ENCODE measurements at regions not wholly inside any gene's neighbourhood (a gene's known extent, or its start where the extent isn't known, plus 50 kb on each side); places are given as distances from the start of the nearest gene placed in this dataset.
"Not testable (repeated sequence)": the region's sequence is repeated elsewhere in the genome, so short reads cannot be mapped to it uniquely, and the experiment has no call there.

DNA sequence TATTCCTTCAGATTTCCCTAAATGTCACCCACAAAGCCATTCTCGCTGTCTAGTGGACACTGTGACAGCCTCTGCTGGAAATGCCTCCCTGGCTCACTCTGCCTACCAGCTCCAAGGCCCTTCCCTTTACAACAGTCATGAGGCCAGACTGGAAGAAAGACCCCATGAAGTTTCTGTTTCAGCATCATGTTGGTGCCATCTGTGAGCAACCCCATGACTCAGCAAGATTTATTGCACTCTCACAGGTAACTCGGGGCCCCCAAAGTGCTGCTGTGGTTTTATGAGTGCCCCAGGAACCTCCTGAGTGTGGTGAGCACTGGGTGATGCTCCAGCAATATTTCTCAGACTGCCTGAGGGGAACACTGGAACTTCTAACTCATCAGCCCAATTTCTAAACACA, 218.6 kb downstream of the ZNF33B start:
- Histone ChIP-seq H3K4me1 (ENCODE audit: control insufficient read depth in 2 of 2, insufficient read depth in 2 of 2, low read length in 1 of 2) (no peaks in the 10 kb centered on the region), H3K27ac (ENCODE audit: low read depth in 2 of 2, low read length in 1 of 2) (no peak overlapping the region), H3K36me3 (ENCODE audit: control insufficient read depth in 2 of 2, insufficient read depth in 2 of 2, low read length in 1 of 2) (no peaks in the 10 kb centered on the region), H3K4me3 (ENCODE audit: low read depth in 1 of 2, low read length in 2 of 2) (no peak overlapping the region), H3K9me3 (ENCODE audit: control insufficient read depth in 2 of 2, insufficient read depth in 1 of 2, low read depth in 1 of 2, low read length in 1 of 2) (no peaks in the 10 kb centered on the region), H3K27me3 (ENCODE audit: control insufficient read depth in 1 of 2, insufficient read depth in 2 of 2, low read length in 2 of 2) (no peaks in the 10 kb centered on the region)
- 46 to 53% methylated on average over 2 of the region's 2 CpGs for WGBS, 2 donors

DNA sequence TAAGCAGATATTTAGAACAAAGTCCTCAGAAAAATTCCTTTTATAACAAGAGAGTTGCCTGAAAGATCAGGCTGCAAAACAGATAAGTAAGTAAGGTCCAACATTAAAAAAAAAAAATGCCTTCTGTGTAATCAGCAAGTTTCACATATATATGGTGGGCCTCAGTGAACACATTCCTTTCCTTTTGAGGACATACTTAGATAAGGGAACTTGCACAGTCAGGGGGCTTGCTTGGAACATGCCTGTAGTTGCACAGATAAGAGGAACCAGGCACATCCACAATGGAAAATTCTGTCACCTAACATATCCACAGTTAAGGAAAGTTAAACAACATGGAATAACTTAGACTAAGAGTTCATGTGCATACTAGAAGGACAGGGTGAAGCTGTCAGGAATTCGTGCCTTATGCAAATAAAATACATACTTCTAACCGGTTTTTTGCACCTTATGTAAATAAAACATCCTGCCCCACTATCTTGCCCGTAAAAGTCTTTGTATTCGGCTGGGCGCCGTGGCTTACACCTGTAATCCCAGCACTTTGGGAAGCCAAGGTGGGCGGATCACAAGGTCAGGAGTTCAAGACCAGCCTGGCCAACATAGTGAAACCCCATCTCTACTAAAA, 257.3 kb downstream of the ZNF33B start:
- no peak overlapping the region for H3K4me3 ChIP-seq (ENCODE audit: low read depth in 1 of 2, low read length in 2 of 2)
- no peaks in the 10 kb centered on the region for H3K4me1 ChIP-seq (ENCODE audit: control insufficient read depth in 2 of 2, insufficient read depth in 2 of 2, low read length in 1 of 2)
- H3K9me3 ChIP-seq (ENCODE audit: control insufficient read depth in 2 of 2, insufficient read depth in 1 of 2, low read depth in 1 of 2, low read length in 1 of 2): no peaks in the 10 kb centered on the region
- 76 to 85% methylated on average over 7 of the region's 7 CpGs for WGBS, 2 donors
- no peak overlapping the region for H3K27ac ChIP-seq (ENCODE audit: low read depth in 2 of 2, low read length in 1 of 2)
- H3K36me3 ChIP-seq (ENCODE audit: control insufficient read depth in 2 of 2, insufficient read depth in 2 of 2, low read length in 1 of 2): no peaks in the 10 kb centered on the region
- H3K27me3 ChIP-seq (ENCODE audit: control insufficient read depth in 1 of 2, insufficient read depth in 2 of 2, low read length in 2 of 2): no peaks in the 10 kb centered on the region

DNA sequence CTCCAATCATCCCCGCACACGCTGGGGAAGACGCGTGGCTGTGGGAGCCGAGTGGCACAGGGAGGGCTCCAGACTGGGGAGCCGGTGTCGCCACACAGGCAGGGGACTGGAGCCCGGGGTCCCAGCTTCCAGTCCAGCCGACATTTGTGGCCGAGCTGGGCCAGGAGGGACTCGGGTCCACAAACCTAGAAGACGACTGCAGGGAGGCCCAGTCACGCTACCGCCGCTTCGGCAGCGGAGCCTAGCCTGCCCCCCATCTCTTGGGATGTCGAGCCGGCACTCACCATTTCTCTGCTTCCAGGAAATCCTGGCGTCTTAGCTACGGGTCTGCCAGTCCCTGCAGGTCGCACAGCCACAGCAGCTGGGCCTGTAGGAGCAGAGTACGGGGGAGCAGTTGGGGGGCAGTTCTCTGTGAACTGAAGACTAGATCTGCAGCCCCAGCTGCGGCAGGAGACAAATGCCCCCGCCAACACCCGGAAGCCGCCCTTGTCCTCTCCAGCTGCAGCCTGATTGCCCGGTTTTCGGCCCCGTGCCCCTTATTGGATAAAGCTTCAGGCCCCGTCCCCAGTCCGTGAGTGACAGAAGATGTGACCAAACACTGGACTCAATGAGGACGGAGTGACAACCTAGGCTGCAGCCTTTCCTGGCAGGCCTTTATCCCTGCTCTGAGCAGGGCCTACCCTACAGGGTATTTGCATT, 270.7 kb downstream of the ZNF33B start:
- no peaks in the 10 kb centered on the region for H3K4me1 ChIP-seq (ENCODE audit: control insufficient read depth in 2 of 2, insufficient read depth in 2 of 2, low read length in 1 of 2)
- WGBS, 2 donors: 7% methylated on average over 33 of the region's 33 CpGs
- no peaks in the 10 kb centered on the region for H3K36me3 ChIP-seq (ENCODE audit: control insufficient read depth in 2 of 2, insufficient read depth in 2 of 2, low read length in 1 of 2)
- no peak overlapping the region for H3K27ac ChIP-seq (ENCODE audit: low read depth in 2 of 2, low read length in 1 of 2)
- no peaks in the 10 kb centered on the region for H3K9me3 ChIP-seq (ENCODE audit: control insufficient read depth in 2 of 2, insufficient read depth in 1 of 2, low read depth in 1 of 2, low read length in 1 of 2)
- H3K4me3 ChIP-seq (ENCODE audit: low read depth in 1 of 2, low read length in 2 of 2): peak overlapping the region; percentile 66 to 77
- H3K27me3 ChIP-seq (ENCODE audit: control insufficient read depth in 1 of 2, insufficient read depth in 2 of 2, low read length in 2 of 2): no peaks in the 10 kb centered on the region

DNA sequence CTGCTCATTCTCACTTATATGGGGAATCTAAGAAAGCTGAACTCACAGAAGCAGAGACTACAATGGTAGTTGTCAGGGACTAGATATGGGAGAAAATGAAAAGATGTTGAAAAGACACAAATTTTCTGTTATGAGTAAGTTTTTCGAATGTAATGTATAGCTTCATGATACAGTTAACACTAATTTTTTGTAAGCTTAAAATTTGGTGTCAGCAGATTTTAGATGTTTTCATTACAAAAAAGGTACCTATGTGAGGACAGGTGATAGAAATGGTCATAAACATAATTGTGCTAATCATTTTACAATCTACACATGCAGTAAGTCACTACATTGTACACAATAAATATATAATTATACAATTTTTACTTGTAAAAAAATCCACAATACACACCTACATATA, 286.6 kb downstream of the ZNF33B start:
- no peaks in the 10 kb centered on the region for H3K36me3 ChIP-seq (ENCODE audit: control insufficient read depth in 2 of 2, insufficient read depth in 2 of 2, low read length in 1 of 2)
- H3K4me3 ChIP-seq (ENCODE audit: low read depth in 1 of 2, low read length in 2 of 2): no peak overlapping the region
- 83 to 86% methylated on average over 1 of the region's 1 CpG for WGBS, 2 donors
- H3K27me3 ChIP-seq (ENCODE audit: control insufficient read depth in 1 of 2, insufficient read depth in 2 of 2, low read length in 2 of 2): no peaks in the 10 kb centered on the region
- H3K9me3 ChIP-seq (ENCODE audit: control insufficient read depth in 2 of 2, insufficient read depth in 1 of 2, low read depth in 1 of 2, low read length in 1 of 2): no peaks in the 10 kb centered on the region
- no peaks in the 10 kb centered on the region for H3K4me1 ChIP-seq (ENCODE audit: control insufficient read depth in 2 of 2, insufficient read depth in 2 of 2, low read length in 1 of 2)
- H3K27ac ChIP-seq (ENCODE audit: low read depth in 2 of 2, low read length in 1 of 2): no peak overlapping the region

DNA sequence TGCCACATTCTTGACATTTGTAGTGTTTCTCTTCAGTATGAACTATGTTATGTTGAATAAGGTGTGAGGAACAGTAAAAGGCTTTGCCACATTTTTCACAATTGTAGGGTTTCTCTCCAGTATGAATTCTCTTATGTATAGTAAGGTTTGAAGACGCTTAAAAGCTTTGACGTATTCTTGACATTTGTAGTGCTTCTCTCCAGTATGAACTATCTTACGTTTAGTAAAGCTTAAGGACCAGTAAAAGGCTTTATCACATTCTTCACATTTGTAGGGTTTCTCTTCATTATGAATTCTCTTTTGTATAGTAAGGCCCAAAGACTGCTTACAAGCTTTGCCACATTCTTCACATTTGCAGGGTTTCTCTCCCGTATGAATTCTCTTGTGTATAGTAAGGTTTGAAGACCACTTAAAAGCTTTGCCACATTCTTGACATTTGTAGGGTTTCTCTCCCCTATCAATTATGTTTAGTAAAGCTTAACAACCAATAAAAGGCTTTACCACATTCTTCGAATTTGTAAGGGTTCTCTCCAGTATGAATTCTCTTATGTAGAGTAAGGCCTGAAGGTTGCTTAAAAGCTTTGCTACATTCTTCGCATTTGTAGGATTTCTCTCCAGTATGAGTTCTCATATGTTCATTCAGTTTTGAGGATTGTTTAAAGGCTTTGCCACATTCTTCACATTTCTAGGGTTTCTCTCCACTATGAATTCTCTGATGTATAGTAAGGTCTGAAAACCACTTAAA, 301.6 kb downstream of the ZNF33B start:
- H3K27ac ChIP-seq (ENCODE audit: low read depth in 2 of 2, low read length in 1 of 2); H3K27me3 ChIP-seq (ENCODE audit: control insufficient read depth in 1 of 2, insufficient read depth in 2 of 2, low read length in 2 of 2); H3K36me3 ChIP-seq (ENCODE audit: control insufficient read depth in 2 of 2, insufficient read depth in 2 of 2, low read length in 1 of 2); H3K9me3 ChIP-seq (ENCODE audit: control insufficient read depth in 2 of 2, insufficient read depth in 1 of 2, low read depth in 1 of 2, low read length in 1 of 2); H3K4me3 ChIP-seq (ENCODE audit: low read depth in 1 of 2, low read length in 2 of 2); H3K4me1 ChIP-seq (ENCODE audit: control insufficient read depth in 2 of 2, insufficient read depth in 2 of 2, low read length in 1 of 2): not testable (repeated sequence)
- WGBS, 2 donors: 92 to 94% methylated on average over 6 of the region's 6 CpGs

DNA sequence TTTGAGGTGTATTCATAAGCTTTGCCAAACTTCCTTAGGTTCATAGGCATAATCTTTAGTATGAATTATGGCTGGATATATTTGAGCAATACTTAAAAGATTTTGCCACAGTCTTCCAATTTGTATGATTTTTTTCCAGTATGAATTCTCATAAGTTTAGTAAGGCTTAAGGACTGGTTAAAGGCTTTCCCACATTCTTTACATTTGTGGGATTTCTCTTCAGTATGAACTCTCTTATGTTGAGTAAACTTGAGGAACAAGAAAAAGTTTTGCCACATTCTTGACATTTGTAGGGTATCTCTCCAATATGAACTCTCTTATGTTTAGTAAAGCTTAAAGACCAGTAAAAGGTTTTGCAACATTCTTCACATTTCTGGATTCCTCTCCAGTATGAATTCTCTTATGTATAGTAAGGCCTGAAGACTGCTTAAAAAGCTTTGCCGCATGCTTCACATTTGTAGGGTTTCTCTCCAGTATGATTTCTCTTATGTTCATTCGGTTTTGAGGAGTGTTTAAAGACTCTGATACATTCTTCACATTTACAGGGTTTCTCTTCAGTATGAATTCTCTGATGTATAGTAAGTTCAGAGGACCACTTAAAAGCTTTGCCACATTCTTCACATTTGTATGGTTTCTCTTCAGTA, 302.6 kb downstream of the ZNF33B start:
- not testable (repeated sequence) for H3K4me1 ChIP-seq (ENCODE audit: control insufficient read depth in 2 of 2, insufficient read depth in 2 of 2, low read length in 1 of 2); H3K36me3 ChIP-seq (ENCODE audit: control insufficient read depth in 2 of 2, insufficient read depth in 2 of 2, low read length in 1 of 2); H3K9me3 ChIP-seq (ENCODE audit: control insufficient read depth in 2 of 2, insufficient read depth in 1 of 2, low read depth in 1 of 2, low read length in 1 of 2); H3K27me3 ChIP-seq (ENCODE audit: control insufficient read depth in 1 of 2, insufficient read depth in 2 of 2, low read length in 2 of 2); H3K4me3 ChIP-seq (ENCODE audit: low read depth in 1 of 2, low read length in 2 of 2); H3K27ac ChIP-seq (ENCODE audit: low read depth in 2 of 2, low read length in 1 of 2)
- WGBS, 2 donors: 78 to 95% methylated on average over 2 of the region's 2 CpGs

DNA sequence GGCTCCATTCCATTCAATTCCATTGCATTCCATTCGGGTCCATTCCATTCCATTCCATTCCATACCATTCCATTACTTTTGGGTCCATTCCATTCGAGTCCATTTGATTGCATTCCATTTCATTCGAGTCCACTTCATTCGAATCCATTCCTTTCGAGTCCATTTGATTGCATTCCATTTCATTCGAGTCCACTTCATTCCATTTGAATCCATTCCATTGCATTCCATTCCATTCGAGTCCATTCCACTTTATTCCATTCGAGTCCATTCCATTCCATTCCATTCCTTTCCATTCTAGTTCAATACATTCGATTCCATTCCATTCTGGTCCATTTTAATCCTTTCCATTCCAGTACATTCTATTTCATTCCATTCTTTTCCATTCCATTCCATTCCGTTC, 334.0 kb downstream of the ZNF33B start:
- H3K9me3 ChIP-seq (ENCODE audit: control insufficient read depth in 2 of 2, insufficient read depth in 1 of 2, low read depth in 1 of 2, low read length in 1 of 2): peaks cover 0 to 17% of the 10 kb centered on the region in 2 donors

DNA sequence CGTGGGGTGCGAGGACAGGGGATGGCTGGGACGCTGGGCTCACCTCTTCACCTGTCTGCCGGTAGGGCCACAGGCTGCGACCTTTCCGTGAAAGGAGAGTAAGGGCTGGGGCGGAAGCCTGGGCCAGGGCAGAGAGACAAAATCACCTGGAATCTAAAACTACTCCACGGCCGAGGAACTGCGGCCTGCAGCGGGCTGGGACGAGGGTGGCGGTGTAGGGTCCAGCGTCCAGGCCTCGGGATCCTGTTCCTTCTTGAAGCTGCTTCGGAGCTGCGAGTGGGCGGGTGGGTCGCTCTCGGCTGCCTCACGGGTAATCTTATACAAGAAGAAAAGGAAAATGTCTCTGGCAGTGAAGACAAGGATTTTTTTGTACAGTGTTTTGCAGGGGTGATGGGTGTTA, 356.5 kb downstream of the ZNF33B start:
- not testable (repeated sequence) for H3K9me3 ChIP-seq (ENCODE audit: control insufficient read depth in 2 of 2, insufficient read depth in 1 of 2, low read depth in 1 of 2, low read length in 1 of 2); H3K36me3 ChIP-seq (ENCODE audit: control insufficient read depth in 2 of 2, insufficient read depth in 2 of 2, low read length in 1 of 2); H3K27ac ChIP-seq (ENCODE audit: low read depth in 2 of 2, low read length in 1 of 2); H3K4me3 ChIP-seq (ENCODE audit: low read depth in 1 of 2, low read length in 2 of 2); H3K27me3 ChIP-seq (ENCODE audit: control insufficient read depth in 1 of 2, insufficient read depth in 2 of 2, low read length in 2 of 2); H3K4me1 ChIP-seq (ENCODE audit: control insufficient read depth in 2 of 2, insufficient read depth in 2 of 2, low read length in 1 of 2)
- 81 to 88% methylated on average over 21 of the region's 21 CpGs for WGBS, 2 donors

More for the DNA sequence above, 334.0 kb downstream of the ZNF33B start:
- no peaks in the 10 kb centered on the region for H3K36me3 ChIP-seq (ENCODE audit: control insufficient read depth in 2 of 2, insufficient read depth in 2 of 2, low read length in 1 of 2)
- H3K27me3 ChIP-seq (ENCODE audit: control insufficient read depth in 1 of 2, insufficient read depth in 2 of 2, low read length in 2 of 2): no peaks in the 10 kb centered on the region
- no peak overlapping the region for H3K27ac ChIP-seq (ENCODE audit: low read depth in 2 of 2, low read length in 1 of 2)
- no peak overlapping the region for H3K4me3 ChIP-seq (ENCODE audit: low read depth in 1 of 2, low read length in 2 of 2)
- H3K4me1 ChIP-seq (ENCODE audit: control insufficient read depth in 2 of 2, insufficient read depth in 2 of 2, low read length in 1 of 2): no peaks in the 10 kb centered on the region
- 78 to 79% methylated on average over 10 of the region's 10 CpGs for WGBS, 2 donors

DNA sequence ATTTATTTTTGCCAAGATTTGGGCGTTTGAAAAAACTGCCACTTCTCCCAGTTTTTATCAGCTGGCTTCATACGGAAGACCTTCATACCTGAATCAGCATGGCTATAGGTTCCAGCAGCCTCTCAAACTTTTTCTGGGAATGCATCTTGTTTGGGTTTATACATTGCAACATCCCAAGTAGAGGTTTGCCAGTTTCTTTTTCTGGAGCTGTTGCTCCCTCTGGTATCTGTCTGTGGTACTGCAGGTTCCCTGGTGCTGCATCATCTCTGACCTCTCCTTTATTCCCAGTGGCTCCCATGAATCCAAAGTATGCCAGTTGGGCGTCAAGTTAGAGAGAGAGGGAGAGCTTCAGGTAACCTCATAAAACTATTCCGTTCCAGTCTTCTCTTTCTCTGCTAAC, 368.6 kb downstream of the ZNF33B start:
- H3K36me3 ChIP-seq (ENCODE audit: control insufficient read depth in 2 of 2, insufficient read depth in 2 of 2, low read length in 1 of 2); H3K27me3 ChIP-seq (ENCODE audit: control insufficient read depth in 1 of 2, insufficient read depth in 2 of 2, low read length in 2 of 2); H3K4me1 ChIP-seq (ENCODE audit: control insufficient read depth in 2 of 2, insufficient read depth in 2 of 2, low read length in 1 of 2); H3K4me3 ChIP-seq (ENCODE audit: low read depth in 1 of 2, low read length in 2 of 2); H3K27ac ChIP-seq (ENCODE audit: low read depth in 2 of 2, low read length in 1 of 2); H3K9me3 ChIP-seq (ENCODE audit: control insufficient read depth in 2 of 2, insufficient read depth in 1 of 2, low read depth in 1 of 2, low read length in 1 of 2): not testable (repeated sequence)
- 25 to 26% methylated on average over 3 to 4 of the region's 4 CpGs for WGBS, 2 donors

Measured in esophagus (tissue), 2 donors.